IMR-90 (cell line): ENCODE measurements at regions not wholly inside any gene's neighbourhood (a gene's known extent, or its start where the extent isn't known, plus 50 kb on each side); places are given as distances from the start of the nearest gene placed in this dataset.

Experiments
- ATAC-seq: fragments of 200-7000 bp; cut with Tn5 transposase; 2 replicates; pipeline ENCODE4 v1.9.1; 2020; ENCODE audit warnings: low read depth, mild to moderate bottlenecking, moderate library complexity
- BruUV-seq: library from RNA; stranded (reverse); fragments of 400-500 nt; replicated peaks from 2 replicates; lab custom pipeline; 2021; lab: Mats Ljungman, UMichigan
- CTCF ChIA-PET: fragments of 300-600 bp; formaldehyde crosslinking; extraction: SDS; loops from one replicate; lab custom pipeline; 2021; ENCODE audit warnings: antibody characterized with exemption; lab: Yijun Ruan, JAX
- POLR2A ChIA-PET: fragments of 300-600 bp; sonication (Branson Sonifier 250); formaldehyde crosslinking; loops from one replicate; lab custom pipeline; 2022; ENCODE audit warnings: antibody characterized with exemption; ENCODE audit not compliant: unreplicated experiment; lab: Charles Lee
- DNase-seq: peaks from one replicate; pipeline ENCODE4 v3.0.0; 2013
- H2AFZ ChIP-seq: replicated peaks from 2 replicates; pipeline ENCODE3; 2013; ENCODE audit warnings: low read length, mild to moderate bottlenecking; ENCODE audit not compliant: poor library complexity
- H2AK5ac ChIP-seq: 2 replicates; pipeline ENCODE4 v1.6.1; 2013; ENCODE audit warnings: low read depth, low read length, inconsistent platforms
- H2AK9ac ChIP-seq: replicated peaks from 2 replicates; pipeline ENCODE3; 2013; ENCODE audit warnings: mild to moderate bottlenecking, low read depth, low read length, moderate library complexity; ENCODE audit not compliant: poor library complexity
- H2BK120ac ChIP-seq: 2 replicates; pipeline ENCODE4 v1.6.1; 2013; ENCODE audit warnings: low read depth, low read length, inconsistent platforms
- H2BK15ac ChIP-seq: 3 replicates; pipeline ENCODE4 v1.6.1; 2013; ENCODE audit warnings: low read depth, low read length, inconsistent platforms
- H2BK20ac ChIP-seq: 2 replicates; pipeline ENCODE4 v1.6.1; 2013; ENCODE audit warnings: low read depth, mild to moderate bottlenecking, inconsistent platforms, low read length, moderate library complexity
- H2BK5ac ChIP-seq: 2 replicates; pipeline ENCODE4 v1.6.1; 2013; ENCODE audit warnings: mild to moderate bottlenecking, low read depth, low read length, inconsistent platforms; ENCODE audit not compliant: poor library complexity, severe bottlenecking
- H3K14ac ChIP-seq: replicated peaks from 2 replicates; pipeline ENCODE4 v1.6.1; 2013; ENCODE audit warnings: low read depth, low read length, inconsistent platforms
- H3K18ac ChIP-seq: 2 replicates; pipeline ENCODE4 v1.6.1; 2013; ENCODE audit warnings: low read depth, low read length, control low read depth
- H3K23ac ChIP-seq: 2 replicates; pipeline ENCODE4 v1.6.1; 2013; ENCODE audit warnings: low read depth, low read length, inconsistent platforms
- H3K27ac ChIP-seq: 2 replicates; pipeline ENCODE4 v1.5.1; 2013; ENCODE audit warnings: mild to moderate bottlenecking, control low read depth, low read length; ENCODE audit not compliant: insufficient read depth
- H3K27me3 ChIP-seq: 2 replicates; pipeline ENCODE4 v1.6.1; 2013; ENCODE audit warnings: low read length; ENCODE audit not compliant: control insufficient read depth, insufficient read depth
- H3K36me3 ChIP-seq: 2 replicates; pipeline ENCODE4 v1.6.1; 2013; ENCODE audit warnings: low read length, mixed read lengths; ENCODE audit not compliant: control insufficient read depth, insufficient read depth
- H3K4ac ChIP-seq: 2 replicates; pipeline ENCODE4 v1.6.1; 2013; ENCODE audit warnings: low read depth, low read length, inconsistent platforms
- H3K4me1 ChIP-seq: 2 replicates; pipeline ENCODE4 v1.6.1; 2013; ENCODE audit warnings: low read length, mixed read lengths; ENCODE audit not compliant: control insufficient read depth, insufficient read depth
- H3K4me2 ChIP-seq: 2 replicates; pipeline ENCODE4 v1.6.1; 2013; ENCODE audit warnings: low read depth, mild to moderate bottlenecking, control low read depth, low read length, moderate library complexity
- H3K4me3 ChIP-seq: 2 replicates; pipeline ENCODE4 v1.5.1; 2013; ENCODE audit warnings: low read depth, mild to moderate bottlenecking, control low read depth, low read length, moderate library complexity; ENCODE audit not compliant: insufficient read depth
- H3K56ac ChIP-seq: 2 replicates; pipeline ENCODE4 v1.6.1; 2013; ENCODE audit warnings: low read length, inconsistent platforms; ENCODE audit not compliant: insufficient read depth; ENCODE audit errors: extremely low read depth
- H3K79me1 ChIP-seq, 2 experiments: 2 replicates each; pipeline ENCODE4 v1.6.1; 2013; ENCODE audit warnings: low read length in 2 of 2, inconsistent platforms in 1 of 2, low read depth in 1 of 2
- H3K9ac ChIP-seq: 2 replicates; pipeline ENCODE4 v1.6.1; 2013; ENCODE audit warnings: low read depth, low read length, control low read depth
- H3K9me1 ChIP-seq: 2 replicates; pipeline ENCODE4 v1.6.1; 2013; ENCODE audit warnings: low read length, inconsistent platforms; ENCODE audit not compliant: insufficient read depth
- H3K9me3 ChIP-seq: 2 replicates; pipeline ENCODE4 v1.6.1; 2013; ENCODE audit warnings: low read length; ENCODE audit not compliant: control insufficient read depth, insufficient read depth
- H4K20me1 ChIP-seq: 2 replicates; pipeline ENCODE4 v1.6.1; 2013; ENCODE audit warnings: low read length, inconsistent platforms; ENCODE audit not compliant: insufficient read depth
- H4K5ac ChIP-seq: 2 replicates; pipeline ENCODE4 v1.6.1; 2013; ENCODE audit warnings: mild to moderate bottlenecking, low read depth, low read length, control low read depth
- H4K8ac ChIP-seq, 2 experiments: 2 replicates each; pipeline ENCODE4 v1.6.1; 2013; ENCODE audit warnings: low read depth in 2 of 2, low read length in 2 of 2, control low read depth in 1 of 2, inconsistent platforms in 1 of 2
- H4K91ac ChIP-seq: 2 replicates; pipeline ENCODE4 v1.6.1; 2013; ENCODE audit warnings: low read depth, low read length, inconsistent platforms; ENCODE audit not compliant: insufficient read depth
- MAFK ChIP-seq: IDR thresholded peaks from 2 replicates; pipeline ENCODE4 v1.6.1; 2012; ENCODE audit warnings: low read depth, low read length, improper control_type of control experiment
- MAZ ChIP-seq: IDR thresholded peaks from 2 replicates; pipeline ENCODE4 v1.6.1; 2012; ENCODE audit warnings: low read depth, mild to moderate bottlenecking, low read length, improper control_type of control experiment, moderate library complexity, borderline replicate concordance
- SMC3 ChIP-seq: fragments of 150-350 bp; IDR thresholded peaks from 2 replicates; pipeline ENCODE4 v1.6.1; 2016; ENCODE audit warnings: low read depth, mild to moderate bottlenecking, antibody characterized with exemption, low read length, moderate library complexity
- WGBS, 2 experiments: methylation state at CpG; one replicate each; pipeline versions ENCODE4 v1.1.5 to v1.1.7; 2013; ENCODE audit warnings: missing lambda C conversion rate in 2 of 2; ENCODE audit not compliant: insufficient read length in 1 of 2; ENCODE audit errors: extremely low coverage in 2 of 2; 5-methylcytosine and 5-hydroxymethylcytosine counted together
- dilution Hi-C: fragments of 300-500 bp; cut with HindIII; formaldehyde crosslinking; loops from one replicate; pipeline ENCODE4 v1.14.3; 2018; ENCODE audit warnings: low sequenced_read_pairs; ENCODE audit not compliant: unreplicated experiment
- in situ Hi-C: fragments of 300-500 bp; cut with MboI; formaldehyde crosslinking; loops from 3 replicates; pipeline ENCODE4 v1.14.3; 2019; ENCODE audit warnings: low sequenced_read_pairs, inconsistent platforms, mixed read lengths
- intact Hi-C: fragments of 100-400 bp; cut with micrococcal nuclease; formaldehyde crosslinking; loops from 2 replicates; pipeline ENCODE4 v1.10.0; 2022

DNA sequence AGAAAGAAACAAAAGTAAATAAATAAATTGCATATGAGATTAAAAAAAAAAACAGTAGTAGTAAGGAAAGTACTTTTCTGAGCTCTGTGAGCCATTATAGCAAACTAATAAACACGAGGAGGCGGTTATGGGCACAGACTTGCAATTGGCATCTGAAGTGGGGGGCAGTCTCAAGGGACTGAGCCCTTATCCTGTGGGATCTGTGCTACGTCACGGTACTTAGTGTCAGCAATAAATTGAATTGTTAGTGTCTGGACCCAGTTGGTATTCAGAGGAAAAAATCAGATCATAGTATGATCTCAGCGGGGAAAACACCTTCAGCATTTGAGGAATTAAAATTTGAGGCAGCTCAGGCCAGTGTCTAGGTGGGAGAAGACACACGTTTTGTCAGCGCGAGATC, 76.6 kb upstream of the TEX51 start:
- Histone ChIP-seq H3K4me1 (no peaks in the 10 kb centered on the region), H3K23ac (no peak overlapping the region), H3K27ac (no peak overlapping the region), H3K56ac (no peak overlapping the region), H3K4me3 (no peak overlapping the region), H3K36me3 (no peaks in the 10 kb centered on the region), H2AK9ac (no peak overlapping the region), H2AK5ac (no peak overlapping the region), H3K18ac (no peak overlapping the region), H3K4ac (no peak overlapping the region), H3K79me1 (no peaks in the 10 kb centered on the region), H2AFZ (no peak overlapping the region), H3K14ac (no peak overlapping the region), H2BK15ac (no peak overlapping the region), H3K9ac (no peak overlapping the region), H3K9me1 (no peaks in the 10 kb centered on the region), H2BK120ac (no peak overlapping the region), H4K20me1 (no peaks in the 10 kb centered on the region), H3K9me3 (no peaks in the 10 kb centered on the region), H2BK20ac (no peak overlapping the region), H3K4me2 (no peak overlapping the region), H2BK5ac (no peak overlapping the region), H3K27me3 (no peaks in the 10 kb centered on the region), H4K91ac (no peak overlapping the region), H4K5ac (no peak overlapping the region), H4K8ac (no peak overlapping the region)
- no TSS peak for BruUV-seq
- TF ChIP-seq MAFK (no peak), MAZ (no peak), SMC3 (no peak)
- dilution Hi-C loops: no loop called here
- WGBS, 2 experiments: no CpG with 5 or more reads among the region's 8 CpGs
- in situ Hi-C loops: no loop called here
- intact Hi-C loops: no loop called here
- ChIA-PET POLR2A (no interaction called here), CTCF (no interaction called here)
- no peak for DNase-seq
- ATAC-seq: no peak
